COLO668 (cell line): ENCODE measurements at regions not wholly inside any gene's neighbourhood (a gene's known extent, or its start where the extent isn't known, plus 50 kb on each side); places are given as distances from the start of the nearest gene placed in this dataset.

ENCODE experiments used
- DNase-seq: peaks from one replicate; lab custom pipeline; 2025; ENCODE audit not compliant: unreplicated experiment; lab: John Stamatoyannopoulos, UW

DNA sequence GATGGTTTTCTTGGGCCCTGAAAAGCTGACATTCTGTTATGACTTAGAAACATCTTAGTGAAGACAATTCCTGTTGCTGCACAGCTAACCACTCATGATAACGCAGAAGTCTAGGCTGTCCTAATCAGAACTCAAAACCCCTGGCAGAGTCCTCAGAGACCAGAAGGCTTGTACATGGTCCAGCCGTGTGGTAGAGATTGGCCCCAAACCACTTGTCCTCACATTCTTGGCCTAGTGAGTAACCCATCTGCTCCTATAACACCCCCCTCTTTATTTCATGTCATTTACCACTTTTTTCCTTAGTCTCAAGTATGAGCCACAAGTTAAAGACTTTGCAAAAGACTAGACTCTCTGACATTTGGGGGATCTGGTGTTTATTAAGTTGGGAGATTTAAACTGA lies 116.5 kb upstream of the ADAMTS18 start:
- no peak for DNase-seq

DNA sequence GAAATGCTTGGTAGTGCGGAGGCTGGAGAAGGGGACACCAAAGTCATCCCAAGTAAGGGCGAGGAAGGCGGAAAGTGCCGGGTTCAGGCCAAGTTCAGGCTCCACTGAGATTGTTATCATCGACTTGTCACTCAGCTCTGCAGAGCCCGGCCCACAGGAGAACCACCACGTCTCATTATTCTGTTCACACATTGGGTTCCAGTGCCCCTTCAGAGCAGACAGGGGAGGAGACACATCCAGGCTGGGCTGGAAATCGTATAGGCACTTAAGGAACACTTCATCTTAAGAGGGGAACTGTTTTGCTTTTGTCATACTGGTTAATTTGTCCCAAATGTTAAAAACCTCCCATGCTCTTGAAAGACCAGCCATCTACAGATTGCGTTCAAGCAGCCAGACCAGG lies 118.3 kb upstream of the ADAMTS18 start:
- DNase-seq, result no peak

DNA sequence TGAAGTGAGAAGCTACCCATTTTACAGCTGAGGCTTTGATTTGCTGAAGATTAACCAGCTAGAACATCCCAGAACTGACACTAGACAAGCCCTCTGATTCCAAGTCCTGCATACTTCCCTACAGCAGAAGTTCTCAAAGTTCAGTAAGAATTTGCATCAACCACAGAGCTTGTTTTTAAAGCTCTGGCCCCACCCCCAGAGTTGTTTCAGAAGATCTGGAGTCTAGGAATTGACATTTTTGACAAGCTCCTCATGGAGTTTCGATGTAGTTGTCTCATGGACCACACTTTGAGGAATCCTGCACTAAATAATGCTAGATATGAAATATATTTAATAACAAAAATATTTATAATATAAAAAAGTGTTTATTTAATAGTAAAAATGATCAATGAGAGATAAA lies 120.3 kb upstream of the ADAMTS18 start:
- no peak for DNase-seq

DNA sequence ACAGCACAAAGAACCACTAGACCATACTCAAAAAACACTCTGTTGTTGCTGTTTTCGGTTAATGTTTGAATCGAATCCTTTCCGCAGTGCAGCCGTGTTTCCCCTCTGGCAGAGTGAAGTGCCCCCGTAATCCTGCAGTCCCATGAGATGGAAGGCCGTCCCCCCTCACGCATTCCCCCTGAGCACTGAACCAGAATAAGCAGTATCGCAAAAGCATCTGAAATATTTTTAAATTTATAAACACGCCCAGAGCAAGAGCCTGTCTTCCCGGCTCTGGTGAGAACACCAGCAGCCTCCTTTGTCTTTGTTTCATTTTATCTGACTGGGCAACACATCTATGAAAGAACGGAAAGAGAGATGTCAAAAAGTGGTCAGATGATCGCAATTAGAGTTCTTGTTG lies 121.0 kb upstream of the ADAMTS18 start:
- DNase-seq, result no peak

DNA sequence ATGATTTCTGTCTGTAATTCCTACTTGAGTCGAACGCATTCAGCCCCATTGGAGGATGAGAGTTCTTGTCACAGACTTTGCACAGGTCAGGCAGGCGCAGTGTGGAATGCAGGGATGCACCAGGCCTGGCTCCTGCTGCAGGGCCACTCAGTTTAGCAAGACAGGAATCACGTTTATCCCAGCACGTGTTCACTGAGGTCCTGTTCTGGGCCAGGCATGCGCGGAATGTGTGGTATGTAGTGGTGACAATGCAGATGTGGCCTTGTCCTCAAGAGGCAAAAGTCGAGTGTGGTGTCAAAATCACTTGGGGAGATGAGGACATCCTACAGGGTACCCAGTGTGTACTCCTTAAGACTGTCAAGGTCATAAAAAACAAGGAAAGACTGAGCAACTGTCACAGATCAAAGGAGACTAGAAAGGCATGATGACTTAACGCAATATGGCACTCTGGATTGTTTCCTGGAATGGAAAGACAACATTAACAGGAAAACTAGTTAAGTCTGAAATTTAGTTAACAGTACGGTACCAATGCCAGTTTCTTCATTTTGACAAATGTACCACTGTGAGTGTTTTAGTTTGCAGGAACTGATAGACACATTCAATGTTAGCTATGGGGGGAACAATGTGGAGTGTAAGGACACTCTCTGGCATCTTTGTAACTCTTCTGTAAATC lies 121.5 kb upstream of the ADAMTS18 start:
- no peak for DNase-seq

DNA sequence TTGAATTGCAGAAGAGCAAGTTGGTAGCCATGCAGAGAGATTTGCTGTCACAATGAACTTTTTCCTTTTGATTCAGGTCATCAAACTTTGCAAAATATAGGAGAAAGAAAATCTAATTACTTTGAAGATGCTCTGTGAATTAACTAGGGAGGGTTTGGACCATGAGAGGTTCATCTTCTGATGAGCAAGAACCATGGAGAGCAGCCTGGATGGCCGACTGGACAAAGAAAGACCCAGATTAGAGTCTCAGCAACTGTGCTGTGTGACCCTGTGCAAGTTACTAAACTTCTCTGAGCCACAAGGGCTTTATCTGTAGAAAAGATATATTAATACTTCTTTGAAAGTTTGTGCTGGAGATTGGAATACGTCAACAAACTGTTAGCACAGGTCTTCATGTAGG lies 122.6 kb upstream of the ADAMTS18 start:
- DNase-seq, result no peak

DNA sequence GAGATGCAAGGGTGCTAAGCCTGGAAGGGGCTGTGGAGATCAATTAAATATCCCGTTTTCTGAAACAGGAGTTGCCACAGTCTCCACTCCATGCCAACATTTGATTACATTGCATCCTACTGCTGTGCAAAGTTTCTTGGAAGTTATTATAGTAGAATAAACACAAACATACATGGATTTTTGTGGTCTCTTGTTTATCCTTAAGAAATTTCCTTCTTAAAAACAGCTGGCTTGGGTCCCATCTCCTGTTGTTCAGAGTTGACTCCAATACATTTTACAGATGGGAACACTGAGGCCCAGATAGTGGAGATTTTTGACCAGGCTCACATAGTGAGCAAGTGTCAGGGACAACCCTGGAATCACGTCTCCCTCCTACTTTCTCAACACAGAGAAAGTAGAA lies 124.0 kb upstream of the ADAMTS18 start:
- no peak for DNase-seq

DNA sequence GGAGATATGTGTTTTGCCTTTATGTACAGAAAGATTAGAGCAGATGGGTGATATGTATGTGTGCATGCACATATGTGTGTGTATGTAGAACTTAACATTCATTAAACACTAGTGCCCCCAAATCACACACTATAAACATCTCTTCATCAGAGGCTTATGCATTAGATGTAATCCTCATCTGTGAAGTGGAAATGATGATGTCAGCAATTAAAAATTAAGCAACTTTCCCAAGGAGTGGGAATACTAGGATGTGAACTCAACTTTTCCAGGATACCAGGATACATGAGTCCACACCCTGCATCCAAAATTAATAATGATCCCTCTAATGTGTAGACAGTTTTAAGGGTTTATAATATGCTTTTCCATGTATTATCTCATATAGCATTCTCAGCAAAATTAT lies 127.7 kb upstream of the ADAMTS18 start:
- DNase-seq, result no peak

DNA sequence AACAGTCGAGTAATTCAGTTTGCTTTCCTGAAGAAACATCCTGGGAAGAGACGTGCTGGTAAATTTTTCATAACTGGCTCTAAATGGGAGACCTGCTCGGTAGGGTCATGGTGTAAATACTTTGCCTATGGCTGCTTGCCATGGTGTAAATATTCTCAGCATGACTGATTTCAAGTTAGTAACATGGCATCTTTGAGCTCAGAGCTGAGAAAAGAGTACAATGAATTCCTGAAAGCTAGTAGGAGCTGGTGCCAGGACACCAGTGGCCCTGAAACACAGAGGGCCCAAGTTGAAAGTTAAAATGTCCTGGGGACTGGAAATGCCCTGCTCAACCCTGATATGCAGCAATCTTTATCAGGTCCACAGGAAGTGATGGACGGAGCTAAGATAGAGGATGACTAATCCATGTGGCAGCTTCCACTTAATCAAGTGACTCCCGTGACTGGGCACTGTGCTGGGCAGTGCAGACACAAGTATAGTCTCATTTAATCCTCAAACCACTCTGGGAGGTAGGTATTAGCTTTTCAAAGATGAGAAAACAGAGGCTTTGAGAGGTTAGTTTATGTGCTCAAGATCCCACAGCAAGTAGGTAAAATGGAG lies 130.1 kb upstream of the ADAMTS18 start:
- no peak for DNase-seq

DNA sequence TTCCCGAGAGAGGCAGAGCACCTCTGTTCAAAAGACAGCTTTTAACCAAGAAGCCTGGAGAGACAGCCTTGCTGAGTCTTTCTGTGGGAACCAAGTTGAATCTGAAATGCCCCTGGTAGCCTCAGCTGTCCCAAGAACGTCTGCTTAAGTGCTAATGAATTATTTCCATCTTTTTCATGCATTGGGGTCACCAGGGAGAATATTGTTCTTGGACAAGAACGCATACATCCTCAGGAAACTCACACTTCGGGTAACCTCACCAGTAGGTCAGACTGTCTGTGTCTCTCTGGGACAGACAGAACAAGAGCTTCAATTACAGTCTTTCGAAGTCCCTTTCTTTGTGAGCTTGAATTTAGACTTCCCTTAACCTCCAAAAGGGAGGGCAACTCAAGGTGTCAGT lies 134.6 kb upstream of the ADAMTS18 start:
- no peak for DNase-seq

DNA sequence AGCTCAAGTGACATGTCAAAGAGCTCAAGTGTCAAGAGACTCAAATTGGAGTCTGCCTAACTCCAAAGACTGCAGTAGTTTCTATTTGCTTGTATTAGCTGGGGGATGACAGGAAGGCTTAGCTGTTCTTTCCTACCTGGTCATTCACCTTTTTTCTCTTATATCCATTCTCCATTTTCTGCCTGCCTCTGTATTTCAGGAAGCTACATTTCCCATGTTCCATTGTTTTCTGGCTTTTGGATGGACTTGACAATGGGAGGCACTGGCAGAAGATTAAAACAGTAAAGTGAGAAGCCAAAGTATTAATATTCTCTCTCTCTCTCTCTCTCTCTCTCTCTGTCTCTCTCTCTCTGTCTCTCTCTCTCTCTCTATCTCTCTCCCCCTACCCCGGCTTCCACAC lies 135.7 kb upstream of the ADAMTS18 start:
- no peak for DNase-seq

DNA sequence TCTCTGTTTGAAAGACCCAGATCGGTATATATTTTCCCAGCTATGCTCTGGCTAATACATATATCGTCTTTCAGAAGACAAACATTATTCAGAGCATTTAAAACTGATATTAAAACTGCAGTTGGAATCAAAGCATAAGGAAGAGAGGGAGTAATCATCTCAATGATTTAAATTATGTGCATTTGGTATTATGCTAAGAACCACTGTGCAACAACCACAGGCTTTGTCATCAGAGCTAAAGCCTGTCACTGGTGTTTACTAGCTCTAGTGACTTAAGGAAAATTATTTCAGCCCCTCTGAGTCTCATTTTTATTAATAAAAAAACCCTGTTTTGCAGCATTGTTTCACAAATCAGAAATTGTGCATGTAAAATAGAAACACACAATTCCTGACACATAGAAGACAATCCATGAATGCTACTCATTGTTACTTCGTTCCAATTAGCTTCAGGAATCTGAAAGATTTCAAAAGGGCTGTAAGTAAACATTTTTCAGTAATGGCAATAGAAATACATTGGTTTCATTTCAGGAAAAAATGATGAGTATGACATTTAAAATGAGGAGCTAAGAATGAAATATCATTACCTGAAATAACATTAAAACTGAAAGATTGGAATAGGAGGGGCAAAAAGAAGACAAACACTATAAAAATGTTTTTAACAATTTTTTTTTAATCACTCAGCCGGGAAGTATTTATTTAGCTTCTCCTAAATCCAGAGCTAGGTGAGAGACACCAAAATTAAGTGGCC lies 136.5 kb upstream of the ADAMTS18 start:
- DNase-seq, result no peak

DNA sequence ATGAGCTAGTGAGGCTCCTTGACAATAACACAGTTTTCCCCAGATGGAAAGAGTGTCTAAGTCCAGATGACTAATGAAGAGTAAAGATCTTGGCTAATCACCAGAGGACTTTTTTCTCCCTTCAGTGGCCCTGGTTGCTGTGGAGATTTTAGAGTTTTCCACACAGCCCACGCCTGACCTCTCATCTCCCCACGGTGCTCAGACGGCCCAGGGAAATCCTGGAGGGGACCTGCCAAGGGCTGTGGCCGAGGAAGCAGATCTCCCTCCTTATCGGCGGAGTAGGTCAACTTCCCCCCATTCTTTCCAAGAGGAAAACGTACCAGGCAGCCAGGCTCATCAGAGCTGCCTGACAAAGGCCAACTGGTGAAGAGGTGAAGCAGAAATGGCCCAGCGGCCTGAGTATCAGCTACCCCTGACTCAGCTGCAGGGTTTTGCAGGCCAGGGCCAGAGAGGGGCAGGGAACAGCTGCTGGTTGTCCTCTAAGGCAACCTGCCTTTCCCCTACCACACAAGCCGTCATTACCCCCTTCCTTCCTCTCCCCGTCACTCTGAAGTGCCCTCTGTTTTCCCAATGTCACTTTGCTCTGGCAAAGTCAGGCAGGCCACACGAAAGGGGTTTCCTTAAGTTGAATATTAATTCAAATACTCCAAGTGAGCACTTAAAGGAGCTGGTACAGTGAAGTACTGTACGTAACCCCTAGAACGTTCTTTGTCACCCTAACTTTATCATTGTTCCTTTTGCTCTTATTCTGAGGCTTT lies 140.2 kb upstream of the ADAMTS18 start:
- DNase-seq, result no peak

DNA sequence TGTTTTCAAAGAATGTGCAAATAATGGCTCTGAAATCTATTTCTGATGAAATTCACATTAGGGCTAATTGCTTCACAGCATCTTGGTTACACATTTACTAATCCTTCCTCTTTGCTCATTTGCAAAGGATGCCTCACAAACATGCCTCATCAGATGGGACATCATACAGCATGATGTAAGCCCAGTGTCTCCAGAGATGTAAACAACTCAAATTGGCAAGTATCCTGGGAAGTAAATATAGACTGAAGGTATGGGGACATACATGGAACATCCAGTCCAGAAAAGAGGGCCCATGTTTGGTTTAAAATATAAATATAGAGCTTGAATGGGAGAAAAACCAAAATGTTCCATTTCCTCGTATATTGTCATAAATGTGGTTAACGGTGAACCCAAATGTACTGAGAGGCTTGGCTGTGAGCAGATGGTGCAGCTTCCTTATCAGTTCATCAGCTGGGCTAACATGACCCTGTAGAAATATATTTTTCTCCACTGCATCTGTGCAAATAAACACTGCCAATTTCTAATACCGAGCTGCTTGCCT lies 142.9 kb upstream of the NUDT7 start:
- peak; percentile 9 for DNase-seq

DNA sequence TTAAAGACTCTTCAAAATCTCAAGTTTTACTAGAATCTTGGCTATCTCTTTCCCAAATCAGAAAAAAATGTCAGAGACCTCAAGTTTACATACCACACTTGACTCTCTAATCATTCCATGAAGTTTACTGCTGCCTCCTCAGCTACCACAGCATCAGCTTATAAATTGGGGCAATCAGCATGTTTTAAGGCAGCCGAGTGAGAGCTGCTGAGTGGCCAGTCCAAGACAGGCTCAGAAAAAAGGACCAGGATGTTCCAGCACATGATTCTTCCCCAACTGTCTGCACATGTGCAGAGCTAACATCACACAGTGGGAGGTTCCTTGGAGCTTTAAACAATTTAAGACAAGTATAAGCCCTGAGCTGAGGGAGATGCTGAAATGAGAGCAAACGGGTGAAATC lies 140.6 kb upstream of the NUDT7 start:
- DNase-seq, result no peak

DNA sequence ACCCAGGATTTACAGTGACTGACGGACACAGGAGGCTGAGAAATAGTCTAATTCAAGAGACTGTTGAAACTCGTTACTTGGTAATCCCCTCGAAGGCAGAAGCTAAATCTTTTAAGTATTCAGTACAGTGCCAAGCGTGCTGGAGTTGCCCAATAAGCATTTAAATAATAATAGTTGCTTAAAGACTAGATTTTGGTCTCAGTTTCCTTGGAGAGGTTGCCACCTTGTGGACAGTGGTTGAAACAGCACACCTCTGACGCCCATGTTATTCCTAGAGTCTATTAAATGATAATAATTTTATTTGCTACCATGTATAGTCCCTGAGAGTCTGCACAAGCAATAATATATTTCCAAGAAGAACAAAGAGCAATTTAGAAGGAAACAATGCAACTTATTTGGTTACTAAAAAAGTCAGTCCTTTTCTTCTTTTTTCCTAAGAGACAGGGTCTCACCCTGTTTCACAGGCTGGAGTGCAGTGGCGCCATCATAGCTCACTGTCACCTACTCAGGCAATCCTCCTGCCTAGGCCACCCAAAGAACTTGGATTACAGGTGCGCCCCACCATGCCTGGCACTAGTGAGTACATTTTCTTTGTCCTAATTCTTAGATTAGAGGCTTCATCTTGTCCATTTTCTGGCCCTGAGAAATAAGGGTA lies 138.0 kb upstream of the NUDT7 start:
- peak; percentile 56 for DNase-seq

DNA sequence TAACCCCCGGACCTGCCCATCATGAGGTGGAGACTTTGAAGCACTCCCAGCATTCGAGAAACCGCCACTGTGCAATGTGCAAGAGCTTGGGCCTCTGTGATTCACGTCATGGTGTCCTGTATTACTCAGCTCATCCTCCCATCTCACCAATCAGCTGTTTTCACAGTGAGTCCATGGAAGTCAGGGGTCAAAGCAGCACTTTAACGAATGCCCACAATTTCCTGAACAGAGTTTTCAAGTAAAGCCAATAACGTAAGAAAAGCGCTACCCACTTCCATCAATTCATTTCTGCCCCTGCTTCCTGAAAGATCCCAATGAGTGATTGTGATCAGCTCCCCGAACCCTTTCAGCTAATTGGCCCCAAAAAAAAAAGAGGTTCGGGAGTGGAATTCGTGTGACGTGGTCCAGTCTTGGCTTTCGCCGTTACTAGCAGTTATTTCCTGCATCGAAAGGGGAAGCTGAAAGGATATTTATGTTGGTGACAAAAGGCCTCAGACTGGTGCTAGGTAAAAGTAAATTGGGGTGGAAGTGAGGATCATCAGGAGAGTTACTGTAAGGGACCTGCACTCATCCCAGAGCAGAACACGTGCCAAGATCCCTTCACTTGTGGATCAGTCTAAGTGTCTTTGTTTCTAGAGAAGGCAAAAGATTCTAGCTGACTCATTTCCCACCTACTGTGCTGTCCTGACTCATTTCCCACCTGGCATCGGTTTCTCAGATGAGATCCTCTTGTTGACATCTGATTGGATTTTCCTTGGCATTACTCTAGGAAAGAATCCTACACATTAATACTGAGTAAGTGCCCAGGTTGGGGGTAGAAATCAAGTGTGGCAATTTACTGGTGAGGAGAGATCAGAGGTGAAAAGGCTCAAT lies 136.7 kb upstream of the NUDT7 start:
- no peak for DNase-seq

DNA sequence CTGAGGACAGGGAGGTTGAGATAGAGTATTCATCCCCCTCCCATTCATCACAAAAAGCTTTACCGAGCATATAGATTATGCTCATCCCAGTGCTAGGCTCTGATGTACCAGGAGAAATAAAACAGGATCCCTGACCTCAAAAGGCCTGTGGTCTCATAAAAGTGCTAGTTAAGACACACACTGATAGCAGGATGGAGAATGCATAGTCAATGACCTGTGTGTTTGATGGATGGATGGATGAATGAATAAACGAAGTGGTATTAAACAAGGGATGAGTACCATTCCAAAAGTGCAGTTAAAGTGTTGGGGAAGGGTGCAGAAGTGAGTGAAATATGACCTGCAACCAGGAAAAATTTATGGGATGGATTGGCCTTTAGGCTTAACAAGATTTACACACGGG lies 133.9 kb upstream of the NUDT7 start:
- DNase-seq, result no peak

DNA sequence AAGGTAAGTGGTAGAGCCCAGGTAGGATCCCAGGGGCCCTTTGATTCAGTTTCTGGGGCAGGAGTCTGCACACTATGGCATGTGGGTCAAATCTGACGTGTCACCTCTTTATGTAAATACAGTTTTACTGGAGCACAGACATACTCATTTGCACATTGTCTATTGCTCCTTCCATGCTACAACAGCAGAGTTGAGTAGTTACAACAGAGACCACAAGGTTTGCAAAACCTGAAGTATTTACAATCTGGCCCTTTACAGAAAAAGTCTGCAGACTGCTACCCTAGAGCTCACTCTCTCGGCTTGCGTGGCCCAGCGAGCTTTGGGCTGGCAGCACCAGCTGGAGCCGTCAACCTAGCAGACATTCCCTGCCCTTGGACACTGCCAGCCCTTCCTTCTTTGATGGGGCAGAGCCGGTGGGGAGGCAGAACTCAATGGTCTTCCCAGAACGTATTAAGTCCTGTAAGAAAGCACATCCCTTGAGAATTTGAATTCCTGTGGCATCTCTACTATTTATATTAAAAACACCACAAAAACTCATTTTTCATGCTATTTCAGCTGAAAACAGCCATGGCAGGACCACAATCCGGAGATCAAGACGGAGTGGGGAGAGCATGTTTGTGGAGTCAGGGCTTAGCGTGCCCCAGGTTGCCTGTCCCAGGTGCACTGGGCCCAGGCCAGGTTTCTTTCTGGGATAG lies 133.1 kb upstream of the NUDT7 start:
- no peak for DNase-seq
